IPS DF 4.7 (cell line): ENCODE measurements at regions not wholly inside any gene's neighbourhood (a gene's known extent, or its start where the extent isn't known, plus 50 kb on each side); places are given as distances from the start of the nearest gene placed in this dataset.

Experiments used
- DNase-seq: peaks from one replicate; pipeline ENCODE4 v3.0.0-alpha.2; 2013; ENCODE audit warnings: low spot score; ENCODE audit errors: extremely low read depth

GRCh38 chr3:65118912-65119499 is 431.2 kb upstream of the ADAMTS9 start:
- no peak for DNase-seq

- DNase-seq = no peak
Observed at GRCh38 chr3:65114041-65114440, 426.2 kb upstream of the ADAMTS9 start.

GRCh38 chr3:65112751-65113300 is 425.0 kb upstream of the ADAMTS9 start:
- DNase-seq = no peak

GRCh38 chr3:65110661-65111060 is 422.9 kb upstream of the ADAMTS9 start:
- DNase-seq = no peak

- no peak for DNase-seq
Observed at GRCh38 chr3:65109966-65110500, 422.2 kb upstream of the ADAMTS9 start.

DNA sequence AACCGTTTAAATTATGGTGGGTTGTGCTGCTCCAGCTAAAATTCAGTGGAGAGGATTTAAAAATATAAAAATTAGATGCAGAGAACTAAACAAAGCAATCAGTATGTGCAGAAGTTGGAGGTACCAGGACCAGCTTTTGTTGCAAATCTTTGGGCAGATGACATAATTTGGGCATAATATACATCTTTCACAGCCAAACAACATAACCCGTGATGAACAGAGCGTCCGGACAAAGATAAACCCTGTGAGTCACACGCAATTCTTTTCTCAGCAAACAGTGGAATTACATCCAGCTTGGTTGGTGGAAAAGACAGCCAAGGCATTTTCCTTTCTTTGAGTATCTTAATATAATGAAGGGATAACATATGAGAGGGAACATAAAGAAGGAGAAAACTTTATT is 419.4 kb upstream of the ADAMTS9 start:
- DNase-seq = no peak

DNA sequence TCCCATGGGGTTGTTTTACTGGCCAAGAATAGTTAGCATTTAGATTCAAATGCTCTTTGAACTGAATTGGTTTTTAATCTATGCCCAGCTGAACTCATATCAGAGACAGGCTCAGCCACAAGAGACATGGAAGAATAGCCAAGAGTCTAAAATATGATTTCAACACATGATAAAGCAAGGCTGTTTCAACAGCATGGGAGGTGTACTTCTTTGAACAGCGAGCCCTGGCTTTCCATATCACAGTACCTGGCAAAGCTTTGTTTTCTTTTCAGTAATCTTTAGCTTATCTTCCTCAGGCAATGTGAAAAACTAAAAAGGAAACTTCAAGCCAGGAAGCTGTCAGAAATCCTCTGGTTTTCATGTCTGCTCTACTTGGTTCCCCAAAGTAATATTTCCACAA is 413.6 kb upstream of the ADAMTS9 start:
- DNase-seq = no peak

DNA sequence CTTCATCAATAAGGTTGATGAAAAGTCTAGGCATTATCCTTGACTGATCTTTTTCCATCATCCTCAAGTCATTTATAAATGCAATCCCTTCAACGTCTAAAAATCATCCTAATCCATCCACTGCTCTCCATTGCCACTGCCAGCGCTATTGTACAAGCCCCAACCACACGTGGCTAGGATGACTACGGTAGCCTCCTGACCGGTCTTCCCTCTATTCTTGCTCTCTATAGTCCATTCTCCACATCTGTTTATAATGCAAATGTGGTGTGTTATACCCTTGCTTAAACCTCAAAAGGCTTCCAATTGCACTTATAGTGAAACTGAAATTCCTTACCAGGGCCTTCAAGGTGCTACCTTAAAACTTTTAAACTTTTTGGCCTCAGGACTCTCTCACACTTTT is 410.6 kb upstream of the ADAMTS9 start:
- no peak for DNase-seq

DNA sequence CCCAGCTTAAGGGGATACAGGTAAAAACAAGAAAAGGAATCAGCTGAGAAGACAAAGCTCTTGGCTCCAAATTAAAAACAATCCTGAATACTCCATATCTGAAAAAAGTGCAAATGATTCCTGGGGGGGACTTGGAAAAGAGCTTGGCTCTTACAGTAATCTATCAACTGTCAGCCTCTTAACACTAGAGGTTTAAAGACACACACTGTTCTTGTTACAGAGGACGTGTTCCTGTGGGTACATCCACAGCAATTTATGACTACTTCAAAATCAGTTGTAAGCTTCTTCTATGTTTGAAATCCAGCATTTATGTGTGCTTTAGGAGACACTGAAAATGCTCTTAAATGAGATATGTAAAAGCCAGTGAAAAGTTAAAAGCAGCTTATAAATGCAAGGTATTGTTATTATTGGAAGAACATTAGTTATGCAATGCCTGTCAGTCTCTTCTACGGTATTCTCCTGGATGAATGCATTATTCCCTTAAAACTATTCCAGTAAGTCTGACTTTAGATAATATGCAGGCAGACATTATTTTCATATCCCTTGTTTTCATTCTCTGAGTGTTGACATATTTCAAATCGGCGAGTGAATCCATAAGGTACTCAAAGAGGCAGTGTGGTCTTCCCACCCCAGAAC is 408.4 kb upstream of the ADAMTS9 start:
- no peak for DNase-seq

- no peak for DNase-seq
Observed at GRCh38 chr3:65094723-65095122, 406.9 kb upstream of the ADAMTS9 start.

- no peak for DNase-seq
Observed at GRCh38 chr3:65093641-65094040, 405.8 kb upstream of the ADAMTS9 start.

- DNase-seq = no peak
Observed at GRCh38 chr3:65091565-65091964, 403.8 kb upstream of the ADAMTS9 start.

DNA sequence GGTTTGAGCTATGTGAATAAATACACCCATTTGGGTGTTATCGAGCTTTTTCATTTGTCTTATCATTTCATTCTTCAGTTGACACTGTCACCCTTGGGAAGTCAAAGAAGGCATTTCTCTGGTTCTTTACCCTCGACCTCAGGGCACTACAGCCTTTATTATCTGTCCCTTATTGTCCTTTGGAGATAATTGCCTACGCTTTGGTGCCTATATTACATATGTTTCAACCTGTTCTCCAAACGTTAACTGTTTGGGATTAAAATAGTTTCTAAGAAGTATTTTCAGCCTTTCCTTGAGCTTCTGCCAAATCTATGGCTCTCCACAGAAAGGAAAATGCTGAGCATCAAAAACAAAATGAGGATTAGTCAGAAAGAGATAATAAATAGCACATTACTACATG is 395.4 kb upstream of the ADAMTS9 start:
- DNase-seq = no peak

DNA sequence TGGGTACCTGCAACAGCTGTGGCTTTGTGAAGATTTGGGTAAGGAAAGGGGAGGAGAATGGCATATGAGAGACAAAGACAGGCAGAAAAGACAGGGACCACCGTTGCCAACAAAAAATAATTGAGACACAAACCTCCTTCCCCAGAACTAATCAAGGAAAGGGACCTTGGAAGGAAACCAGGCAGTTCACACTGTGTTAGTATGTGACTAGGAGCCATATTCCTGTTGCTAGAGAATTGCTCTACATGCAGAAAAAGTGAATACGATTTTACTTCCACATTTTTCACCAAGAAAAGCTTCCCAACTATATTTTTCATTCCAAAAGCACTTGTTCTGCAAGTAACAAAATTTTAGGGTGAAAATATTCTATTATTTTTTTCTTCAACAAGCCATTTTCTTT is 393.7 kb upstream of the ADAMTS9 start:
- no peak for DNase-seq

- DNase-seq = no peak
Observed at GRCh38 chr3:65080432-65080831, 392.6 kb upstream of the ADAMTS9 start.

GRCh38 chr3:65079560-65079959 is 391.8 kb upstream of the ADAMTS9 start:
- no peak for DNase-seq

DNA sequence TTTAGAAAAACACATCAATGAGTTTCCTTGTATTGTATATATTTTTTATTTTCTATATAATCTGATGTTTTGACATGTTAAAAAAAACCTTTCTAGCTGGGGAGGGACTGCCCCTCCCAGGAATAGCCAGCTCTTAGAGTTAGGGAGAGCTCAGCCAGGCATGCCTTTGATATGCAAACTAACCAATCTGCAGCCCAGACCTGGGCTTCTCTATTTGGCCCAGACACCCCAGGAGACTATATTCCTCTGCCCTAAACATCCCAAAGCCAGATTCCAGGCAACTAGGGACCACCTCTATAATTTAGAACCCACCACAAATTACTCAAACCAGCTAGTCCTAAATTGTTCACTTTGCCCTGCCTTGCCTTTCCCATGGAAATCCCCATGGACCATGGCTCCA is 390.9 kb upstream of the ADAMTS9 start:
- DNase-seq = no peak

DNA sequence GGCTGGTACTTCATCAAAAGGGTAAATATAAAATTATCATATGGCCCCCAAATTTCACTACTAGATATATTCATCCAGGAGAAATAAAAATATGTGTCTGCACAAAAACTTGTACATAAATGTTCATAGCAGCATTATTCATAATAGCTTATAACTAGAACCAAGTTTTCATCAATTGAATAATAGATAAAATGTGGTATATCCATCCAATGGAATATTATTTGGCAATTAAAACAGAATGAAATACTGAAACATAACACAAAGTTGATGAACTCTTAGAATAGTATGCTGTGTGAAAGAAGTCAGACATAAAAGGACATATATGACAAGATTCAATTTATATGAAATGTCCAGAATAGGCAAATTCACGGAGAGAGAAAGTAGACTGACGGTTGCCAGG is 389.3 kb upstream of the ADAMTS9 start:
- DNase-seq = no peak

DNA sequence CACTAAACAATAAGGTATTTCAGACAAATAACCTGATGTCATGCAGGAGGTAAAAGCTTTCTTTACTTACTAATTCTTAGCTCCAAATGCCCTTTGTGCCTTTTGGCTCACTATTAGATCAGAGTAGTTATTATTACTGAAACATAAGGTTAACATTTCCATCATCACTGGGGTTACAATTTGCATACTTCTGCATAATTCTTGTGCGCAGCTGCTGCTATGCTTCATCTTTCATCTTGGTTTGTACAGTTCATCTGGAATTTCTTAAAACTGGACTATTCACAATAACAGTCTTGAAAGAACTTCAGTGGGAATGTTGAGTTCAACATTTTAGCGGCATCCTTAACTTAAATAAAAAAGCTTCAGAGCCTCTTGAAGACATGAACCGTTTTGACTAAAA is 383.2 kb upstream of the ADAMTS9 start:
- DNase-seq = no peak

DNA sequence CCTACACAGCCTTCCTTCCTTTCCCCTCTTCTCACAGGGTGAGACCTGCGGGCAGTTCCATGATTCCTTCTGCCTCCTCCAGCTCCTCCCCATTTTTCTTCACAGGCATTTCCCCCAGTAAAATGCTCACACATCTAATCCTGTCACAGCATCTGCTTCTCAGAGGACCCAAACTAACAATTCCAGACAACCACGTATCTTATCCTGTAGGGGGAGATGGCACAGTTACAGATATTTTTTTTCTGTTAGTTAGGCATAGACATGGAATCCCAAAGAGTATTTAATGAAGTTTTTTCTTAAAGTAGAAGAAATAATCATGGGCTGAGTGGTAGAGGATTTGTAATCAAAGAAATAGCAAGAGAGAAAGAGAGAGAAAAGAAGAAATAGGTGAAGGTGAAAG is 373.1 kb upstream of the ADAMTS9 start:
- no peak for DNase-seq

DNA sequence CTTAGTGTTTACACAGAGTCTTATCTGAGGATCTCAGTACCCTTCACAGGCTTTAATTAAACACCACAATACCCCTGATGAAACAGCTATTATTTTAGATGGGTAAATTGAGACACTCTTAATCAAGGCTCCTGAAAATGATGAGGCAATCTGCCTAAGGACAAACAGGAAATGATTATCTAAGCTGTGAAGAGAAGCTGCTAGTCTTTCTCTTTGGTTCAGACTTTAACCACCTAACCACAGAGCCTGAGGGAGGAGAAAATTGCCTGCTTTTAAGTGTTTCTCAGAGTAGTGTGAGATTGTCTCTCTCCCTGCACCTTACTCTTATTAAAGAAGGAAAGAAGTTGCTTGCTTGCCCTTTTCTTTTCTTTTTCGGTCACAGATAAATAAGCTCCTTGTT is 364.3 kb upstream of the ADAMTS9 start:
- no peak for DNase-seq

DNA sequence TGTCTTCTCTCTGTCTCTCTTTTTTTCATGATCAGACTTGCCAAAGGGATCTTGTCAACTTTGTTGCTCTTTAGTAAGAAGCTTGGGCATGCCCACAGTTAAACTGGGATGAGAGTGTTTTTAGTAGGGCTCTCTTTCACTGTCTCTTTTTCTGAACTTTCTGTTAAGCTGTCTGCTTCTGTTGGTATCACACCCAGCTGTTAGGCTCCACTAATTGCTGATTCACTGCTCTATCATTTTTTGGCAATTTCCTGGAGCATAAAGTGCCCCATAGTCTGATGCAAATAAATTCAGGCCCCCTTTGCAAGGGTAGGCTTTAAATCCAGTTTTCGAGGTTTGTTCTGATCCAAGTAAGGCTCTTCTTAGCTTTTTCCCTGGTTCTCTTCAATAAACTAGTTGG is 360.4 kb upstream of the ADAMTS9 start:
- no peak for DNase-seq

DNA sequence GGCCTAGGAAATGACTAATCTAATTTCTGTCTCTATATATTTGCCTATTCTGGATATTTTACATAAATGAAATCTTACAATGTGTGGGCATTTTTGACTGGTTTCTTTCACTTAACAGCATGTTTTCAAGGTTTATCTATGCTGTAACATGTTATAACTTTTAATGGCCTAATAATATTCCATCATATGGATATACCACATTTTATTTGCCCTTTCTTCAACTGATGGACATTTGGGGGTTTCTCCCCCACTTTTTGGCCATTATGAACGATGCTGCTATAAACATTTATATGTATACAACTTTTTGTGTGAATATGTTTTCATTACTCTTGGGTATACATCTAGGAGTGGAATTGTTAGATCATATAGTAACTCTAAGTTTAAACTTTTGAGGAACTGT is 357.3 kb upstream of the ADAMTS9 start:
- no peak for DNase-seq
